Inferior parietal cortex (tissue), 1 donor: ENCODE measurements at regions not wholly inside any gene's neighbourhood (a gene's known extent, or its start where the extent isn't known, plus 50 kb on each side); places are given as distances from the start of the nearest gene placed in this dataset.
"Not testable (repeated sequence)": the region's sequence is repeated elsewhere in the genome, so short reads cannot be mapped to it uniquely, and the experiment has no call there.

Experiments
- DNase-seq: peaks from one replicate; pipeline ENCODE4 v3.0.0-alpha.2; 2016; ENCODE audit errors: extremely low spot score

DNA sequence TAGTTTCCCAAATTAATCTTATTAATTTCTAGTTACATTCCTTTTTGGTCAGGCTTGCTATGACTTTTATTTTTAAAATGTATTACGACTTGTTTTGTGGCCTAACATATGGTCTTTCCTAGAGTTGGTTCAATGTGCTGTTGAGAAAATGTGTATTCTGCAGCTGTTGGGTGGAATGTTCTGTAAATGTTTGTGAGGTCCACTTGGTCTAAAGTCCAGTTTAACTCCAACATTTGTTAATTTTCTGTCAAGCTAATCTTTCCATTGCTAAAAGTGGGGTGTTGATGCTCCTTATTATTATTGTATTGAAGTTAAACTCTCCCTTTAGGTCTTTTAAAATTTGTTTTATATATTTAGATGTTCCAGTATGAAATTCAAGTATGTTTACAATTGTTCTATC is 1010.8 kb upstream of the EDIL3 start:
- DNase-seq: no peak

DNA sequence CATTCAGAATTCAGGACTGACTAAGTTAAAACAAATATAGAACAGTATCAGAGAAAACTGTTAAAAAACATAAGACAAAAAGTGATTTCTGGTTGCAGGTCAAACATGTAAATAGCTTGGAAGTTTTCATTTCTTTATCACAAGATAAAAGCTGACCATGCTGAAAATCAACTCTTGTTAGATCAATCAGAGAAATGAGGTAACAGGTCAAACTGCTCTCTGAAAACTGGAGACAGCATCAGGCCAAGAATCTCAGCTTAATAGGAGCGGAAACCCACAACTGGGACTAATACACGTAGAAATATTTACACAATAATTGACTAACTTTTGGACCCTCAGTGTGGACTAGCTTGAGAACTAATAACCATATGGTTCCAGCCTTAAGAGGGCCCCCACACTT is 1012.8 kb upstream of the EDIL3 start:
- DNase-seq: no peak

DNA sequence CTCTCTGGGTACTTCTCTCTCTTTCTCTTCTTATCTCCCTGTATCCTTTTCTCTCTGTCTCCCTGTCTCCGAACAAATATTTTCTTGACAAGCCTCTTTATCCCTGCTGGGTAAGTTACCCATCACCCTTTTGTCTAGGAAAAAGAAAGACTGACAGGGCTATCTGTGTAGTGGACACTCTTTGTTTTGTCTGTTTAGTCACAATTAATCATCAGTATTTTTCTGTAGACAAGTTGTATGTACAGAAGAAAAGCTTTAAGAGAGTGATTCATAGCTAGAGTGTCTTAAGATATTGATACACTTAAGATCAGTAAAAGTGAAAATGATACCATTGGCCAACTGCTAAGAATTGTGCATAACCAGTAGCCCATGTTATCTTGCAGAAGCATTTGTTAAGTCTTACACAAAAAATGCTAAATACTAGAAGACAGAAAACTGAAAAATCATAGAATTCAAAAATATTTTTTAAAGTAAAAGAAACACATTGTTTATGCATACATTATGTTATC is 1043.8 kb upstream of the EDIL3 start:
- DNase-seq: no peak

DNA sequence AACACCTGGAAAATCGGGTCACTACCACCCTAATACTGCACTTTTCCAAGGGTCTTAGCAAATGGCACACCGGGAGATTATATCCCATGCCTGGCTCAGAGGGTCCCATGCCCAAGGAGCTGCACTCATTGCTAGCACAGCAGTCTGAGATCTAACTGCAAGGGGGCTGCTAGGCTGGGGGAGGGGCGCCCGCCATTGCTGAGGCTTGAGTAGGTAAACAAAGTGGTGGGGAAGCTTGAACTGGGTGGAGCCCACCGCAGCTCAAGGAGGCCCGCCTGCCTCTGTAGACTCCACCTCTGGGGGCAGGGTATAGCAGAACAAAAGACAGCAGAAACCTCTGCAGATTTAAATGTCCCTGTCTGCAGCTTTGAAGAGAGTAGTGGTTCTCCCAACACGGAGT is 1047.0 kb upstream of the EDIL3 start:
- not testable (repeated sequence) for DNase-seq

- DNase-seq: no peak
Measured at GRCh38 chr5:85441156-85441555, 1056.5 kb upstream of the EDIL3 start.

- no peak for DNase-seq
Measured at GRCh38 chr5:85441853-85442252, 1057.2 kb upstream of the EDIL3 start.

DNA sequence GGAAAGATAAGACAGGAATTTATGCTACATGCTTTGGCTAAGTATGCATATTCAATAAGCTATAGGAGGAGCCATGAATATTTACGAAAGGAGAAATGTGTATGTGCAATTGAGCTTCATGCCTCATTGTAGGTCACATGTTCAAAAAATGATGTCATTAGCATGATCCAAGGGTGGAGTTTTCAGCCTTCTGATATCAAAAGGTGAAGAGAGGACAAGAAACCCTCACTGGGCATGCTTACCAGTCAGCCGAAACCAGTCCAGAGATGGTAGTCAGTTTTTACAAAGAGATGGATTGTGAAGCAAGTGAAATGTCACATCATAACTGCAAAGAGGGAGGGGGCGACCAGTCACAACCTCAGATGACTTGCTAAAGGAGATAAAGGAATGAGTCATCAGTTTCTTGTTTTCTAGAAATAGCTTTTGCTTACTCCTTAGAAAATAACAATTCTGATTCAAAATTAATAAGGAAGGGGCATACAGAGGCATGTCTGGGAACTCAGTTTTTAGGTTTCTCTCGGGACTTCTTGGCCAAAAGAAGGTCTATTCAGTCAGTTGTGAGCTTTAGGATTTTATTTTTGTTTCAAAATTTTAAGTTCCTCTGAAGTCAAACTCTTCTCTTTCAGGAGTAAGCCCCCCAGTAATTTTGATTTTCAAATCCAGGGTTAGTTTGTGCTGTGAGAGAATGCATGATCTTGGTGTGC is 1067.8 kb upstream of the EDIL3 start:
- DNase-seq: no peak

DNA sequence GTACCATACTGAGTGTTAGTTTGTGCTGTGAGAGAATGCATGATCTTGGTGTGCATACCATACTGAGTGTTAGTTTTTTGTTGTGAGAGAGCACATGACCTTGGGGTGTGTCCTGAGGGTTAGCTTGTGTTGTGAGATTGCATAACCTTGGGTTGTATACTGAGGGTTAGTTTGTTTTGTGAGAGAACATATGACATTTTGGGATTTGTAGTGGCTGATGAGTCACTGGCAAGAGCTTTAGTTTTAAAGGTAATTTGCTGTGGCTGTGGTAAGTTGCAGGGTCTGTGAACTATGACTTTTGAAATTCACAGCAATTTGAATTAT is 1068.3 kb upstream of the EDIL3 start:
- DNase-seq: no peak

- DNase-seq: no peak
Measured at GRCh38 chr5:85458319-85458718, 1073.6 kb upstream of the EDIL3 start.

DNA sequence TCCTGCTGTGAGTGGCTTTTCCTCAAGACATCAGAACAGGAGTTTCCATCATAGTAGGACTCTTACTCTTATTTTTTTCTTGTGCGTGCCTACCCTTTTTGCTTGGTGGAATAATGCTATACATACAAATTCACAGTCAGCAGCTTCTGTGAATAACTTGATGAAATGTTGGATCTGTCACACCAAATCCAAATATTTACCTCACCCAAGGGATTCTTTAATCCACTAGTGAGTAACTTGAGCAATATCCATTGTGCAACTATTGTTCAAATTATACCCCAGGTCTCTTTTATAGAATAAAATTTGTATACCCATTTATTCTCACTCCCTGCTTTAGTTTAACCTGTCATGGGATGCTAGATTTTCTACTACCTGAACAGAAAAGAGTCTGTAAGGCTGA is 1078.3 kb upstream of the EDIL3 start:
- DNase-seq: no peak

DNA sequence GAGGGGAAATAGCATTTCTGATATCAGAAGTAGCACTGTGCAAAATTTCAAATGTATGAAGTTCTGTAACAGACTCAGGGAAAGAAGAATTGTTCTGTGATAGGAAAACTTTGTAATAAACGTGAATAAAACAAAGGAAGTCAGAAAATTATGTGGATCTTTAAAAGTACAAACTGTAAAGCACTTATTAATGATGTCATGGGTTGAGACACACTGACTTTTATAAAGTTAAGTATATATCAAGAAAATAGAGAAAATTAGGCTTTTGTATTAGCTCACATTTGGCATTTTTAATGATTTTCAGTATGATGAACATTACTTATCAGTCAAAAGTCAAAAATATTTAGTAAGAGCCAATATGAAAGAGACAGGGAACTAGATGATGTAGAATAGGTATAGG is 1081.7 kb upstream of the EDIL3 start:
- DNase-seq: no peak

DNA sequence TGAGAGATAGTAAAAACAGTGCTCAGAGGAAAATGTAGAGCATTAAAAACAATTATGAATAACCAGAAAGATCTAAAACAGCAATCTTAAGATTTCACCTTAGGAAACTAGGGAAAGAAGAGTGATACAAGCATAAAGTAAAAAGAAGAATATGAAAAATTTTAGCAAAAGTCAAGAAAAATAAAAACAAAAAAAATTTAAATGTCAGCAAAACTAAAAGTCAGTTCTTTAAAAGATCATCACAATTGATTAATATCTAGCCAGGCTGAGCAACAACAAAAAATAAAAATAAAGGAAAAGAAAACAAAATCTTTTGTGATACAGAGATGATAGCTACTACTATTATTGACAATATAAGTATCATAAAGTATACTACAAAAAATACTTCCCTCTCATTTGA is 1088.1 kb upstream of the EDIL3 start:
- DNase-seq: no peak

DNA sequence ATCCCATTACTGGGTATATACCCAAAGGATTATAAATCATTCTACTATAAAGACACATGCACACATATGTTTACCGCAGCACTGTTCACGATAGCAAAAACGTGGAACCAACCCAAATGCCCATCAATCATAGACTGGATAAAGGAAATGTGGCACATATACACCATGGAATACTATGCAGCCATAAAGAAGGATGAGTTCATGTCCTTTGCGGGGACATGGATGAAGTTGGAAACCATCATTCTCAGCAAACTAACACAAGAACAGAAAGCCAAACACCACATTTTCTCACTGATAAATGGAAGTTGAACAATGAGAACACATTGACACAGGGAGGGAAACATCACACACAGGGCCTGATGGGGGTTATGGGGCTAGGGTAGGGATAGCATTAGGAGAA is 1090.5 kb upstream of the EDIL3 start:
- DNase-seq: not testable (repeated sequence)

GRCh38 chr5:85476617-85477016 is 1091.9 kb upstream of the EDIL3 start:
- no peak for DNase-seq

- DNase-seq: no peak
Measured at GRCh38 chr5:85479849-85480248, 1095.2 kb upstream of the EDIL3 start.

DNA sequence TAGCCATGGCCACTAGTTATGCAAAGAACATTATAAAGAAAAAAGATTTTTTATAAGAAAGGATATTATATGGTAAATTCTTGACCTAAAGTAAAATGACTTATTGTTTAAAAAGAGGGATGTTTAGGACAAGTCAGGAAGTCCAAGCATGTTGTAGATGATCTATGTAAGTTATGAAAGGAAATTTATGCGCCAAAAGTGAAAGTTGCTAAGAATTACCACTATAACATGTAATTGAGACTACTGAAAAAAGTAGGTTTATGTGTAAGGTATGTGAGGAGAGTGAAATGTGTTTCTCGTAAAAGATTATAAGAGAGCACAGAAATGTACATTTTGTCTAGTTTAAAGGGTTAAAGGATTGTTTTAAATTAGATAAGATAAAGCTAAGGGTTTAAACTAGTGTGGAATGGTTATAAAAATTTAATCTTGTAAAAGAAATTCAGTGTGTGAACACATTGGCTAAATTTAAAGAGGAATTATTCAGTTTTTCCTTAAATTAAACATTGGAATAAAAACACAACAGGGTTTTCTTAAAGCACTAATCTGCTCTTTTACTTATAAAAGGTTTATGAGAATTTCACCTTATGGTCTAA is 1100.4 kb upstream of the EDIL3 start:
- no peak for DNase-seq

DNA sequence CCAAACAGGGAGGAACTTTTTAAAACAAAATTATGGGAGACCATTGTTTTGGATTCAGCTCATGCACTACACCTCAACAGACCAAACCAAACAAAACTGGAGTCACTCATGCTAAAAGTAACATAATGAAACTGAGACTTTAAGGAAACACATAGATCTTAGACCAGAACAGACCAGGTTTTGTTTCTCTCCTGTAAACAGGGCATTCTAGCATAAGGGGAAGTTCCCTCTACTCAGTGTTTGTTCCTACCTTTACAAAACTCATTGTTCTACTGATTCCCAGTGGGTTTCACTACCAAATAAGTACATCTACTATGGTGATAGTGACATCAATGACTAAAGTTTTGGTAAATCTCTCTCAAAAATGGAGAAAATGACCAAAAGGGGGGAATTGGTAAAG is 1103.6 kb upstream of the EDIL3 start:
- no peak for DNase-seq

DNA sequence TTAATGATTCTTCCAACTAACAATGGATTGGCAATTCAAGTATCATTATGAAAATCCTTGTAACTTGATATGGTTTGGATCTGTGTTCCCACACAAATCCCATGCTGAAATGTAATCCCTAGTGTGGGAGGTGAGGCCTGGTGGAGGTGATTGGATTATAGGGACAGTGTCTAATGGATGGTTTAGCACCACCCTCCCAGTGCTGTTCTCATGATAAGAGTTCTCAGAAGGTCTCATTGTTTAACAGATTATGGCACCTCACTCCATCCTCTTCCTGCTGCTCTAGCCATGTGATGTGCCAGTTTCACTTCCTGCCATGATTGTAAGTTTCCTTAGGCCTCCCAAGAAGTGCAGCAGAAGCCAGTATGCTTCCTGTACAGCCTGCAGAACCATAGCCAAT is 1116.2 kb upstream of the EDIL3 start:
- DNase-seq: no peak

DNA sequence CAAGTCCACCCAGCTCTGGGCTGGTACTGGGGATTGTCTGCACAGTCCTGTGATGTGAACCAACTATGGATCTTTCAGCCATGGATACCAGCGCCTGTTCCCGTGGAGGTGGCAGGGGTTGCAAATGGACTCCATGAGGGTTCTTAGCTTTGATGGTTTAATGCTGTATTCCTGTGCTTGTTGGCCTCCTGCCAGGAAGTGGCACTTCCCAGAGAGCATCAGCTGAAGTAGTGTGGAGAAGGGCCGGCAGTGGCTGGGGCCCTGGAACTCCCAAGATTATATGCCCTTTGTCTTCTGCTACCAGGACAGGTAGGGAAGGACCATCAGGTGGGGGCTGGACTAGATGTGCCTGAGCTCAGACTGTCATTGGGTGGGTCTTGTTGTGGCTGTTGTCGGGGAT is 1104.8 kb upstream of the COX7C start:
- no peak for DNase-seq

DNA sequence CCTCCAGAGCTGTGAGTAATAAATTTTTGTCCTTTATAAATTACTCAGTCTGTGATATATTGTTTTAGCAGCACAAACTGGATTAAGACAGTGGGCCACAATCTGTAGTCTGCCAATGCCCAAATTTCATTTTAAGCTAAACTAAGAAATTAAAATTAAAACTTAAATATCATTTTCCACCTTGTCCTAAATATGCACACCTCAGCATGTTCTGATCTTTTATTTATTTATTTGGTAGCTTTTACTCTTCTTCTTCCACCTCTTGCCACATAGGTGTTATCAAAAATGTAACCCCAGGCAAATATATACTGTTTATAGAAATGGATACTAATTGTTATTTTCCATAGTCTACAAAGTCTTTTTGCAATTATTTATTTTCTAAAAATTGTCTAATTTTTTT is 1102.2 kb upstream of the COX7C start:
- DNase-seq: no peak

DNA sequence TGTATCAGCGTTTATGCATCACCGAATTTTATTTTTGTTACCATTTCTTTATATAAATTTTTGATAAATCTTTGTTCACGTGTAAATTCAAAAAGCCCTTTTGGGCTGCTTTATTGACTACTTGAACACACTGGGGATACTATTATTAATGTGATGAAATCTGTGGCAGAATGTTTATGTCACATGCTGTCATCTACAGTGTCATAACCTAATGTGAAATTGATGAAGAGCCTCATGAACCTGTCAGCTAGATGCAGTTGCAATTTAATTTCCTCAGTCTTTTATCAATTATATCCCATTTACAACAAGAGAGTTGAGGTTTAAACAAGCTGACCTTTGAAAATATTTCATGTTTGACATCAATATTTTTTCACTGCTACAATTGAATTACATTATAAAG is 1100.4 kb upstream of the COX7C start:
- DNase-seq: no peak

DNA sequence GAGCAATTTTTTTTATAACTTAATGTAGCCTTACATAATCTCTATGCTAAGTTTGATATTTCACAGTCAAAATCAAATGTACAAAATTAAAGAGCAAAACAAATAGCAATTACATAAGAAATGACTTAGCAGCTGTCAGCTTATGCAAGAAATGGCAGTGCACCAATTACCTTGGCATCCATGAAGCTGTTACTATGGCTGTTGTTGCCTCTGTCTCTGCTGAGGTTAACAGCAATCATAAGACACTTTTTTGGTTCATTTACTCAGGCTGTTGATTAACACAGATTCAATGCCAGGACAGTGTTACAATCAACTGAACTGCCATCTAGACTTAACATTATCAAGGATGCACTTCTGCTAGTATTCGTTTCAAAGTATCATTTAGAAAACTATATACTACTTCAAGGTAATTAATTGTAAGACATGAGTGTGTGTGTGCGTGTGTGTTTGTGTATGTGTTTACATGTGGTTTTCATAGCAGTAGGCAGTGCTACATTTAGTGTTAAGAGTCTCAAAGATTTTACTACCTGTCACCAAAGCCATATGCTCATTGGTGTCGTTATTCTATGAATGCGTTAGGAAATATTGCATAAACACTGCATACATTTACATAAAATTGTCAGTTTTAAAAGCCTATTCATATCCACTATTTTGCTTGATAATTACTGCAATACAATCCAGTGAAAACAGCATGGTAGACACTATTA is 1084.2 kb upstream of the COX7C start:
- peak; percentile 54 for DNase-seq

DNA sequence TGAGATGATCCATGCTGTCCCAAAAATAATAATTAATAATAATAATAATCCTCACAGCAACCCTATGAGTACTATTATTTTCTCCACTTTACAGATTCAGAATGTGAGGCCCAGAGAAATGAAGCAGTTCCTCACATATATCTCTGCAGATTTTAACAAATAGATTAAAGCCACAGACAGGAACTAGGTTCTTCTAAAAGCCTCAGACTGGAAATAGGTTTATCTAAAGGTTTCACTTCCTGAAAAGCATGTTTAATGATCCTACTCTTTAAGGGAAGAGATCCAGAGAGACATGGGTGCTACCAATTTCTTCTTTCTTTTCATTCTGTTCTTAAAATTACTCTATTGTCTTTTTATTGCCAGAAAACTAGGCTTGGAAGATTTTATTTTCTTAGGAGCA is 1079.4 kb upstream of the COX7C start:
- DNase-seq: no peak
